HL-60 (cell line): ENCODE measurements at regions not wholly inside any gene's neighbourhood (a gene's known extent, or its start where the extent isn't known, plus 50 kb on each side); places are given as distances from the start of the nearest gene placed in this dataset.

Source experiments
- DNase-seq, 2 experiments: peaks; one replicate each; pipeline ENCODE4 v3.0.0-alpha.2; 2010 to 2020; ENCODE audit warnings: low read depth in 1 of 2, low spot score in 1 of 2
- H3K27ac ChIP-seq: fragments of 250-450 bp; sonication (Bioruptor Pico); replicated peaks from 2 replicates; pipeline ENCODE4 v1.5.1; 2020; ENCODE audit warnings: mild to moderate bottlenecking, moderate library complexity
- H3K27me3 ChIP-seq: fragments of 250-450 bp; sonication (Bioruptor Pico); 2 replicates; pipeline ENCODE4 v1.5.1; 2021; ENCODE audit warnings: mild to moderate bottlenecking, moderate library complexity; ENCODE audit not compliant: insufficient read depth, poor library complexity, severe bottlenecking
- H3K4me3 ChIP-seq: replicated peaks from 2 replicates; pipeline ENCODE4 v1.5.1; 2011; ENCODE audit warnings: mild to moderate bottlenecking, control low read depth, low read length; ENCODE audit not compliant: insufficient read depth
- GABPA ChIP-seq: IDR thresholded peaks from 2 replicates; pipeline ENCODE4 v1.6.1; 2012; ENCODE audit warnings: low read depth
- POLR2AphosphoS5 ChIP-seq: IDR thresholded peaks from 2 replicates; pipeline ENCODE4 v1.6.1; 2012; ENCODE audit warnings: low read depth
- REST ChIP-seq: IDR thresholded peaks from 2 replicates; pipeline ENCODE4 v1.6.1; 2012; ENCODE audit warnings: low read depth; ENCODE audit not compliant: insufficient replicate concordance
- SPI1 ChIP-seq: IDR thresholded peaks from 2 replicates; pipeline ENCODE4 v1.6.1; 2012; ENCODE audit warnings: low read depth, mild to moderate bottlenecking, borderline replicate concordance
- TF ChIP-seq, protein P1 (sequence below): IDR thresholded peaks from one replicate; pipeline ENCODE4 v1.5.1; 2011; ENCODE audit warnings: low read length, control low read depth, inconsistent platforms; ENCODE audit not compliant: insufficient read depth

- H3K27ac ChIP-seq: no peak overlapping the region
- TF ChIP-seq POLR2AphosphoS5 (no peak), REST (no peak), GABPA (no peak), SPI1 (no peak)
- TF ChIP-seq, protein P1, sequence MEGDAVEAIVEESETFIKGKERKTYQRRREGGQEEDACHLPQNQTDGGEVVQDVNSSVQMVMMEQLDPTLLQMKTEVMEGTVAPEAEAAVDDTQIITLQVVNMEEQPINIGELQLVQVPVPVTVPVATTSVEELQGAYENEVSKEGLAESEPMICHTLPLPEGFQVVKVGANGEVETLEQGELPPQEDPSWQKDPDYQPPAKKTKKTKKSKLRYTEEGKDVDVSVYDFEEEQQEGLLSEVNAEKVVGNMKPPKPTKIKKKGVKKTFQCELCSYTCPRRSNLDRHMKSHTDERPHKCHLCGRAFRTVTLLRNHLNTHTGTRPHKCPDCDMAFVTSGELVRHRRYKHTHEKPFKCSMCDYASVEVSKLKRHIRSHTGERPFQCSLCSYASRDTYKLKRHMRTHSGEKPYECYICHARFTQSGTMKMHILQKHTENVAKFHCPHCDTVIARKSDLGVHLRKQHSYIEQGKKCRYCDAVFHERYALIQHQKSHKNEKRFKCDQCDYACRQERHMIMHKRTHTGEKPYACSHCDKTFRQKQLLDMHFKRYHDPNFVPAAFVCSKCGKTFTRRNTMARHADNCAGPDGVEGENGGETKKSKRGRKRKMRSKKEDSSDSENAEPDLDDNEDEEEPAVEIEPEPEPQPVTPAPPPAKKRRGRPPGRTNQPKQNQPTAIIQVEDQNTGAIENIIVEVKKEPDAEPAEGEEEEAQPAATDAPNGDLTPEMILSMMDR: no peak
- DNase-seq: no peak
- no peak overlapping the region for H3K4me3 ChIP-seq
- no peaks in the 10 kb centered on the region for H3K27me3 ChIP-seq
Observed at GRCh38 chr10:78771260-78771659, 297.5 kb upstream of the ZMIZ1 start.

GRCh38 chr10:78771808-78772455, 296.8 kb upstream of the ZMIZ1 start:
- H3K27me3 ChIP-seq: no peaks in the 10 kb centered on the region
- no peak overlapping the region for H3K27ac ChIP-seq
- DNase-seq: no peak
- H3K4me3 ChIP-seq: no peak overlapping the region
- TF ChIP-seq SPI1: no peak
- TF ChIP-seq POLR2AphosphoS5: no peak
- no peak for TF ChIP-seq GABPA
- TF ChIP-seq REST: no peak
- TF ChIP-seq, protein P1: no peak

GRCh38 chr10:78772486-78772885, 296.3 kb upstream of the ZMIZ1 start:
- DNase-seq: no peak
- H3K27ac ChIP-seq: no peak overlapping the region
- H3K4me3 ChIP-seq: no peak overlapping the region
- H3K27me3 ChIP-seq: no peaks in the 10 kb centered on the region
- TF ChIP-seq REST (no peak), SPI1 (no peak), POLR2AphosphoS5 (no peak), GABPA (no peak)
- TF ChIP-seq, protein P1: no peak
